Naive thymus-derived CD4-positive, alpha-beta T cell (primary cell): ENCODE measurements at regions not wholly inside any gene's neighbourhood (a gene's known extent, or its start where the extent isn't known, plus 50 kb on each side); places are given as distances from the start of the nearest gene placed in this dataset.
A peak's percentile ranks its signal among the peaks of the same experiment; 100 is the strongest.

Source experiments
- ATAC-seq: fragments of 150-1000 bp; cut with Tn5 transposase; 2 replicates; pipeline ENCODE4 v1.10.0; 2021; ENCODE audit warnings: mild to moderate bottlenecking, moderate library complexity
- CTCF ChIA-PET: fragments of 350-600 bp; sonication (Branson Sonifier 250); formaldehyde crosslinking; loops from one replicate; lab custom pipeline; 2021; ENCODE audit warnings: antibody characterized with exemption; lab: Charles Lee
- POLR2A ChIA-PET: fragments of 350-600 bp; sonication (Branson Sonifier 250); formaldehyde crosslinking; loops from one replicate; lab custom pipeline; 2021; ENCODE audit warnings: antibody characterized with exemption, inconsistent platforms; lab: Charles Lee
- DNase-seq, 9 donors: peaks; one replicate each; pipeline versions ENCODE4 v3.0.0 to v3.0.0-alpha.2; 2020 to 2022; ENCODE audit warnings: mixed read lengths in 1 of 9
- H3K27ac ChIP-seq: one replicate; pipeline ENCODE4 v1.7.0; 2013; ENCODE audit warnings: mild to moderate bottlenecking, low read depth, low read length, moderate library complexity
- H3K27me3 ChIP-seq, 2 donors: one replicate each; pipeline ENCODE4 v1.7.0; 2013; ENCODE audit warnings: low read length in 2 of 2, mild to moderate bottlenecking in 2 of 2, moderate library complexity in 2 of 2; ENCODE audit not compliant: control insufficient read depth in 2 of 2, insufficient read depth in 2 of 2
- H3K36me3 ChIP-seq, 3 experiments: 1 replicate in 2 of 3; 2 replicates in 1 of 3; pipeline ENCODE4 v1.7.0; 2013; ENCODE audit warnings: low read length in 3 of 3, mild to moderate bottlenecking in 3 of 3, moderate library complexity in 1 of 3; ENCODE audit not compliant: insufficient read depth in 3 of 3, control insufficient read depth in 2 of 3
- H3K4me1 ChIP-seq, 2 donors: one replicate each; pipeline ENCODE4 v1.7.0; 2013; ENCODE audit warnings: low read length in 2 of 2, mild to moderate bottlenecking in 2 of 2, moderate library complexity in 1 of 2; ENCODE audit not compliant: control insufficient read depth in 2 of 2, insufficient read depth in 2 of 2
- H3K4me3 ChIP-seq: 2 replicates; pipeline ENCODE4 v1.7.0; 2013; ENCODE audit warnings: mild to moderate bottlenecking, low read length
- H3K9me3 ChIP-seq, 3 experiments: 1 replicate in 2 of 3; 2 replicates in 1 of 3; pipeline ENCODE4 v1.7.0; 2013; ENCODE audit warnings: low read length in 3 of 3; ENCODE audit not compliant: control insufficient read depth in 2 of 3
- H3K27ac Mint-ChIP-seq, 9 donors: one replicate each; pipeline ENCODE4 v1.8.0; 2020 to 2022; ENCODE audit warnings: mixed read lengths in 9 of 9, mild to moderate bottlenecking in 8 of 9, moderate library complexity in 5 of 9, inconsistent platforms in 2 of 9
- H3K27me3 Mint-ChIP-seq, 5 donors: one replicate each; pipeline ENCODE4 v1.8.0; 2021 to 2022; ENCODE audit warnings: mixed read lengths in 5 of 5, mild to moderate bottlenecking in 1 of 5
- H3K36me3 Mint-ChIP-seq, 5 donors: one replicate each; pipeline ENCODE4 v1.8.0; 2020 to 2022; ENCODE audit warnings: mixed read lengths in 5 of 5, mild to moderate bottlenecking in 3 of 5, inconsistent platforms in 1 of 5
- H3K4me1 Mint-ChIP-seq, 7 donors: one replicate each; pipeline ENCODE4 v1.8.0; 2020 to 2022; ENCODE audit warnings: mixed read lengths in 7 of 7, mild to moderate bottlenecking in 3 of 7, inconsistent platforms in 1 of 7
- H3K4me3 Mint-ChIP-seq, 10 donors: one replicate each; pipeline ENCODE4 v1.8.0; 2020 to 2022; ENCODE audit warnings: mild to moderate bottlenecking in 10 of 10, mixed read lengths in 10 of 10, moderate library complexity in 6 of 10, inconsistent platforms in 2 of 10
- H3K9me3 Mint-ChIP-seq, 11 donors: one replicate each; pipeline ENCODE4 v1.8.0; 2020 to 2022; ENCODE audit warnings: mixed read lengths in 11 of 11, mild to moderate bottlenecking in 4 of 11, inconsistent platforms in 1 of 11, moderate library complexity in 1 of 11
- intact Hi-C, 2 donors: fragments of 100-400 bp; cut with micrococcal nuclease; formaldehyde crosslinking; loops; one replicate each; pipeline ENCODE4 v1.15.1; 2023

DNA sequence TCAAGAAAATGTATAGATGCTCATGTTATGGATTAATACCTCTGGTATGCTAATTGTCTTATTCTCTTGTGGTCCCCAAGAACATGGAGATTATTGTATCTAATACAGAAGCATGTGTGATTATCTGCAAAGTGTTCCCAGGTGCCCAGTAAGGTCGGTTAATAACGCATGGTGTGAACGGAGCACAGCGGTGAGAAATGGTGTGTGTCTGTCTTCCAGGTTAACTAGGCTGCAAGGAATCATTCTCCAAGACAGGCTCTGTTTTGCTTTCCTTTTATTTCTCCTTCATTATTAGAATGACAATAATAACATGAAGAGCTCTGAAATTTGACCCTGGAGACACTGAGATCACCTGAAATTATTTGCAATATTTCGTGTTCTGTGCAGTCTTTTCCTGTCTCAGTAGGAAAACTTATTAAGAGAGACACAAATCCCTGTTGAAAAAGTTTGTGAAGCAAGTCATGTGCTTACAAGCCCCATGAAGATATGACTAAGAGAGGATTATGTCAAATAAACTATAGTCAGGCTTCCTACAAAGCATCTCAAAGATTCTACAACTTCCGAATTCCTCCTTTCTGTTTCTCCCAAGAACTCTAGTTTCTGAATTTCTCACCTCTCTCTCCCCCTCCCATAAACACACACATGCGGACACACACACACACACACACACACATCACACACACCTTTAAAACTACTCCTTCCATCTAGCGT is 230.9 kb downstream of the HS3ST1 start:
- no peak overlapping the region for H3K27ac Mint-ChIP-seq
- no peak for ATAC-seq
- H3K4me3 Mint-ChIP-seq = no peak overlapping the region
- no peaks in the 10 kb centered on the region for H3K36me3 Mint-ChIP-seq
- Histone ChIP-seq H3K27me3 (no peaks in the 10 kb centered on the region), H3K36me3 (no peaks in the 10 kb centered on the region), H3K4me3 (no peak overlapping the region), H3K4me1 (no peaks in the 10 kb centered on the region), H3K27ac (no peak overlapping the region), H3K9me3 (no peaks in the 10 kb centered on the region)
- ChIA-PET POLR2A (no interaction called here), CTCF (no interaction called here)
- H3K9me3 Mint-ChIP-seq = no peaks in the 10 kb centered on the region
- peaks cover 0 to 4% (median 0%) of the 10 kb centered on the region in 5 donors for H3K27me3 Mint-ChIP-seq
- no peaks in the 10 kb centered on the region for H3K4me1 Mint-ChIP-seq
- DNase-seq = no peak
- intact Hi-C loops = no loop called here

DNA sequence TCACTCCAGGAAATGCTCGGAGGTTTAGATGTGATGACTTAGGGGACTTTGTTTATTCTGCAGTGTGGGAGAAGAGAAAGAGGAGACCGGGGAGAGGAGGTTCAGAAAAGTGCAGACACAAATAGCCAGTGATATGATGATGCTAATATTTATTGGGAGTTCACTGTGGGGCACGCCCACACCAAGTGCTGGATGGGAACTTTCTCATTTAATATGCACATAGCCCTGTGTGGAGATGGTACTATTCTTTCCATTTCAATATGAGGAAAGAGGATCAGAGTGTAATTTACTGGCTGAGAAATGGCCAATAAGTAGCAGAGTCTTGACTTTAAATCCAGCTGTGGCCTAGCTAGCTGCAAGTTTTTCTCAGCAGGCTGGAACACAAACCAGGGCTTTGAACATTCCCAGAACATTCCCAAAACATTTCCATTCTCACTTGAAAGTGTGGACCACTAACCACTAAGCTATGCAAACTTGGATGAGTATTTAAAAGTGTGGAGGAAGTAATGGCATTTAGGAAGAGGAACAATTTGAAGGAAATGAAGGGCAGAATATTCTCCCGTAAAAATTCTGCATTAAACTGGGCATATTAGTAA is 231.7 kb downstream of the HS3ST1 start:
- peaks cover 0 to 2% (median 0%) of the 10 kb centered on the region in 11 donors for H3K9me3 Mint-ChIP-seq
- CTCF ChIA-PET = no interaction called here

DNA sequence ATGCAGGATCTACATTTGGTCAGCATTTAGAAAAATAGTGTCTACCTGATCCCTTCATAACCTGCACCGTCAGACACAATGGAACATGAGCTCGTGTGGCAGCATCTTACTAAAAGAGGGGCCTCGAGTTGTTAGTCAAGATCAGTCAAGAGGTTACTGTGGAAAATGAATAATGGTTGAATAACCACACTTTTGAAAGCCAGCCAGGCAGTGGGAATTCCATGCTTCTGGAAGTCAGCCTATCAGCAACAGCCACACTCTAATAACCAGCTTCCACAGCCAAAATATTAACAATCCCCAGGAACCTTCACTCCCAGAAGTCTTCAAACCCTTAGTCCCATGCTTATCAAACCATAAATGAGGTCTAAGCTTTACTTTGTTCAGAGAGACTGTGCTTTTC is 234.3 kb downstream of the HS3ST1 start:
- Histone ChIP-seq H3K4me1 (no peaks in the 10 kb centered on the region), H3K36me3 (no peaks in the 10 kb centered on the region), H3K27me3 (no peaks in the 10 kb centered on the region), H3K9me3 (no peaks in the 10 kb centered on the region), H3K4me3 (no peak overlapping the region), H3K27ac (no peak overlapping the region)
- no peak for DNase-seq
- no peaks in the 10 kb centered on the region for H3K36me3 Mint-ChIP-seq
- intact Hi-C loops = no loop called here
- H3K9me3 Mint-ChIP-seq = peaks cover 0 to 2% (median 0%) of the 10 kb centered on the region in 11 donors
- H3K4me1 Mint-ChIP-seq = peaks cover 3 to 8% (median 4%) of the 10 kb centered on the region in 7 donors
- peaks cover 0 to 12% (median 4%) of the 10 kb centered on the region in 5 donors for H3K27me3 Mint-ChIP-seq
- no peak overlapping the region for H3K27ac Mint-ChIP-seq
- no peak overlapping the region for H3K4me3 Mint-ChIP-seq
- POLR2A ChIA-PET = no interaction called here
- CTCF ChIA-PET = no interaction called here
- no peak for ATAC-seq

More for the DNA sequence above, 231.7 kb downstream of the HS3ST1 start:
- POLR2A ChIA-PET = no interaction called here
- Histone ChIP-seq H3K4me1 (no peaks in the 10 kb centered on the region), H3K27ac (no peak overlapping the region), H3K36me3 (no peaks in the 10 kb centered on the region), H3K27me3 (no peaks in the 10 kb centered on the region), H3K4me3 (no peak overlapping the region), H3K9me3 (no peaks in the 10 kb centered on the region)
- H3K36me3 Mint-ChIP-seq = no peaks in the 10 kb centered on the region
- DNase-seq (no peak), ATAC-seq (no peak)
- no peak overlapping the region for H3K4me3 Mint-ChIP-seq
- H3K4me1 Mint-ChIP-seq = no peaks in the 10 kb centered on the region
- intact Hi-C loops = no loop called here
- H3K27ac Mint-ChIP-seq = peak overlapping the region in 1 of 9 donors; percentile 1
- H3K27me3 Mint-ChIP-seq = peaks cover 0 to 4% (median 2%) of the 10 kb centered on the region in 5 donors

DNA sequence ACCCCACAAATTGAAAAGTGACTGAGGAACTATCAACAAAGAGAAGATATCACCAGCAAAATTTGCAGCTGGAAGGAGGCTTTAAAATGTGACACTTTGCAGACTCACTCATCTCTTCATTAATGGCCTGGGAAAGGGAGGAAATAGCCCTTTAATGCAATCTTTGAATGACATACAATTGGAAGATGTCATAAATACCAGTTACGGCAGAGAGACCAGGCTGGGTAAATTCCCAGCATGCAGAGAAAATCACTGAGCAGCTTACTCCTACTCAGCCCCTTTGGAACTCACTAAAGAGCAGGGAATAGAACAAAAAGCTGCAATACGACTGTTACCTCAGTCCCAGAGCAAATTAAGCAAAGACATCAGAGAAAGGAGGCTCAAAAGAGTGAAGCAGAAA is 238.9 kb downstream of the HS3ST1 start:
- Histone ChIP-seq H3K9me3 (no peaks in the 10 kb centered on the region), H3K27me3 (no peaks in the 10 kb centered on the region), H3K4me3 (no peak overlapping the region), H3K27ac (no peak overlapping the region), H3K4me1 (no peaks in the 10 kb centered on the region), H3K36me3 (no peaks in the 10 kb centered on the region)
- ChIA-PET CTCF (no interaction called here), POLR2A (no interaction called here)
- peaks cover 3 to 8% (median 4%) of the 10 kb centered on the region in 7 donors for H3K4me1 Mint-ChIP-seq
- ATAC-seq (no peak), DNase-seq (no peak)
- no peak overlapping the region for H3K27ac Mint-ChIP-seq
- peaks cover 0 to 12% (median 0%) of the 10 kb centered on the region in 5 donors for H3K27me3 Mint-ChIP-seq
- H3K36me3 Mint-ChIP-seq = no peaks in the 10 kb centered on the region
- no peak overlapping the region for H3K4me3 Mint-ChIP-seq
- intact Hi-C loops = no loop called here
- H3K9me3 Mint-ChIP-seq = peaks cover 0 to 2% (median 0%) of the 10 kb centered on the region in 11 donors

DNA sequence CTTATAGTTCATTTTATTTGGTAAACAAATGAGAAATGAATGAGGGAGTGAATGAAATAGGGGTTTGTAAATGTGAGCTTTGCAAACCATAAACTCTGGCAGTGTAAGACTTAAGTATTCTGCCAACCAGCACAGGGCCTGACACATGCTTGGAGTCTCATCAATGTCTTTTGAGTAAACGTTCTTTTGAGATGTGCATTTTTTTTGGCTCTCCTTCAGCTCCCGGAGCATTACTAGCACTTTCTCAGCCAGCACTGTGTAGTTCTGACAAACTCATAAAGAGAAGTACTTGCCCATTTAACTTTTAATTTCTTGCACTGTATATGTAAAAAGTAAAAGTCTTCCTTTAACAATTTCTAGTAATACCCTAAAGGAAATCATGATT is 245.3 kb downstream of the HS3ST1 start:
- no peaks in the 10 kb centered on the region for H3K4me1 Mint-ChIP-seq
- Histone ChIP-seq H3K27ac (no peak overlapping the region), H3K9me3 (no peaks in the 10 kb centered on the region), H3K27me3 (no peaks in the 10 kb centered on the region), H3K36me3 (no peaks in the 10 kb centered on the region), H3K4me3 (no peak overlapping the region), H3K4me1 (no peaks in the 10 kb centered on the region)
- CTCF ChIA-PET = no interaction called here
- H3K4me3 Mint-ChIP-seq = no peak overlapping the region
- DNase-seq (no peak), ATAC-seq (no peak)
- H3K9me3 Mint-ChIP-seq = peaks cover 0 to 1% (median 0%) of the 10 kb centered on the region in 11 donors
- intact Hi-C loops = no loop called here
- no peaks in the 10 kb centered on the region for H3K36me3 Mint-ChIP-seq
- no peak overlapping the region for H3K27ac Mint-ChIP-seq
- peaks cover 0 to 12% (median 0%) of the 10 kb centered on the region in 5 donors for H3K27me3 Mint-ChIP-seq
- POLR2A ChIA-PET = no interaction called here

DNA sequence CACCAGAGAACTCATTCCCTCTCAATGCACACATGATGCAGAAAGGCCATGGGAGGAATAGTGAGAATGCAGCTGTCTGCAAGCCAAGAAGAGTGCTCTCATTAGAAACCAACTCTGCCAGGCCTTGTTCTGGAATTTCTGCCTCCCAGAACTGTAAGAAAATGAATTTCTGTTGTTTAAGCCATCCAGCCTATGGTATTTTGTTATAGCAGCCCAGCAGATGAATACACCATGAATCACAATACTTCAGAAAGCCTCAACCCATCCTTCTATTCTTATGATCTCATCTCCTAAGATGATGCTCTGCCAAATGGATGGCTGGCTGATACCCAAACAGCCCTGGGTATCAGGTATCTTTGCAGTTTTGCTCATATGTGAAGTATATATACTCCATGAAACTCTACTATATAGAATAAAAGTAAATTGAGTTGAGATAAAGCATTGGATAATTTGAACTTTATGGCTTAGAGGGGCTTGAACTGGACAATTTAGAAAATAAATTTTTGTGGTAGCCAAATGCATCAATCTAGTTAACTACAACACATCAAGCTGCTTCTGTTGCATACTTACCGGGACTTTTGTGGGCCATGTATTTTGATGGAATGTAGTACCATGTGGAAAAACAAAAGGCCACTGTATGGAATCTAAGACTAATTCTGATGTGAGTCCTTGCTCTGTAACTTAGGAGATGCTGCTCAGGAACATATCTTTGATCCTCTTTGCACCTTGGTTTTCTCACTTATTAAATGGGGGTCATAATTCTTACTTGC is 245.9 kb downstream of the HS3ST1 start:
- DNase-seq = no peak
- Mint-ChIP-seq H3K4me3 (no peak overlapping the region), H3K27ac (no peak overlapping the region), H3K9me3 (peaks cover 0 to 1% (median 0%) of the 10 kb centered on the region in 11 donors), H3K27me3 (peaks cover 0 to 12% (median 0%) of the 10 kb centered on the region in 5 donors), H3K36me3 (no peaks in the 10 kb centered on the region), H3K4me1 (no peaks in the 10 kb centered on the region)
- ATAC-seq = no peak
- Histone ChIP-seq H3K27ac (no peak overlapping the region), H3K4me3 (no peak overlapping the region), H3K36me3 (no peaks in the 10 kb centered on the region), H3K9me3 (no peaks in the 10 kb centered on the region), H3K27me3 (no peaks in the 10 kb centered on the region), H3K4me1 (no peaks in the 10 kb centered on the region)
- intact Hi-C loops = no loop called here
- ChIA-PET CTCF (no interaction called here), POLR2A (no interaction called here)
